Hepatocyte (in vitro differentiated cells): ENCODE measurements at regions not wholly inside any gene's neighbourhood (a gene's known extent, or its start where the extent isn't known, plus 50 kb on each side); places are given as distances from the start of the nearest gene placed in this dataset.

Experiments
- EZH2 ChIP-seq: fragments of 200-600 bp; sonication (generic); IDR thresholded peaks from 2 replicates; pipeline ENCODE4 v1.6.1; 2016; ENCODE audit warnings: antibody characterized with exemption, mild to moderate bottlenecking, borderline replicate concordance
- TF ChIP-seq, protein P1 (sequence below): fragments of 200-600 bp; sonication (generic); IDR thresholded peaks from 2 replicates; pipeline ENCODE4 v1.5.1; 2016; ENCODE audit warnings: antibody characterized with exemption, mild to moderate bottlenecking; ENCODE audit not compliant: poor library complexity

DNA sequence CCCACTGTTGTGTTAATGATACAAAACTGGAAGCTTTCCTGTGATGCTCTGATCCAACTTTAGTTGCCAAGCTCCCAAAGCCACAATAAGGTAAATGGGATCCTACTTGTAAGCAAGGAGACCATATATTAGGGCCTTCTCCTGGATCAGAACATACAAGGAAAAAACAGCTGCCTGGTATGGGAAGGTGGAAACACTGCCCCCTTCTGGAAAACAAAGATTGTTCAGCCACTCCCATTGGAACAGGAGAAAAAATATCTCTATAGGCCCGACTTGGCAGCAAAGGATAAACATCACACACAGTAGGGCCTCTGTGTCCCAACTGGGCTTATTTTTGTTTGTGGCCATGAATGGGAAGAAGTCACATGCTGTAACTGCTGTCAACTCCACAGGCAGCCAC, 166.5 kb downstream of the TBX22 start:
- TF ChIP-seq, protein P1, sequence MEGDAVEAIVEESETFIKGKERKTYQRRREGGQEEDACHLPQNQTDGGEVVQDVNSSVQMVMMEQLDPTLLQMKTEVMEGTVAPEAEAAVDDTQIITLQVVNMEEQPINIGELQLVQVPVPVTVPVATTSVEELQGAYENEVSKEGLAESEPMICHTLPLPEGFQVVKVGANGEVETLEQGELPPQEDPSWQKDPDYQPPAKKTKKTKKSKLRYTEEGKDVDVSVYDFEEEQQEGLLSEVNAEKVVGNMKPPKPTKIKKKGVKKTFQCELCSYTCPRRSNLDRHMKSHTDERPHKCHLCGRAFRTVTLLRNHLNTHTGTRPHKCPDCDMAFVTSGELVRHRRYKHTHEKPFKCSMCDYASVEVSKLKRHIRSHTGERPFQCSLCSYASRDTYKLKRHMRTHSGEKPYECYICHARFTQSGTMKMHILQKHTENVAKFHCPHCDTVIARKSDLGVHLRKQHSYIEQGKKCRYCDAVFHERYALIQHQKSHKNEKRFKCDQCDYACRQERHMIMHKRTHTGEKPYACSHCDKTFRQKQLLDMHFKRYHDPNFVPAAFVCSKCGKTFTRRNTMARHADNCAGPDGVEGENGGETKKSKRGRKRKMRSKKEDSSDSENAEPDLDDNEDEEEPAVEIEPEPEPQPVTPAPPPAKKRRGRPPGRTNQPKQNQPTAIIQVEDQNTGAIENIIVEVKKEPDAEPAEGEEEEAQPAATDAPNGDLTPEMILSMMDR = no peak
- no peak for TF ChIP-seq EZH2
